ENCODE measurements at regions not wholly inside any gene's neighbourhood (a gene's known extent, or its start where the extent isn't known, plus 50 kb on each side); places are given as distances from the start of the nearest gene placed in this dataset.
A peak's percentile ranks its signal among the peaks of the same experiment; 100 is the strongest.

- Histone ChIP-seq H3K4me3 (no peak overlapping the region), H3K27me3 (no peaks in the 10 kb centered on the region), H3K36me3 (no peaks in the 10 kb centered on the region), H3K4me1 (no peaks in the 10 kb centered on the region), H3K9me3 (no peaks in the 10 kb centered on the region), H3K27ac (no peak overlapping the region)
- peak in 1 of 5 experiments; percentile 14 for TF ChIP-seq CTCF (IDR thresholded peaks at IDR 0.05 in 4 of 5, conservative IDR thresholded peaks at IDR 0.05 in 1 of 5)
- TF ChIP-seq POLR2A (IDR thresholded peaks at IDR 0.05) = no peak
- intact Hi-C loops (cut with DNase I; ENCODE audit: low total_unique reads) = no loop called here
- in situ Hi-C loops (cut with MboI; ENCODE audit: low sequenced_read_pairs in 4 of 4) = no loop called here
- ATAC-seq (no peak), DNase-seq (no peak)
Measured at GRCh38 chr1:5637171-5637570, 355.1 kb downstream of the NPHP4 start.

GRCh38 chr1:5634893-5635292, 357.3 kb downstream of the NPHP4 start:
- Histone ChIP-seq H3K9me3 (no peaks in the 10 kb centered on the region), H3K27ac (no peak overlapping the region), H3K4me1 (no peaks in the 10 kb centered on the region), H3K36me3 (no peaks in the 10 kb centered on the region), H3K27me3 (no peaks in the 10 kb centered on the region), H3K4me3 (no peak overlapping the region)
- no peak for DNase-seq
- intact Hi-C loops (cut with DNase I; ENCODE audit: low total_unique reads) = no loop called here
- in situ Hi-C loops (cut with MboI; ENCODE audit: low sequenced_read_pairs in 4 of 4) = no loop called here
- ATAC-seq = no peak
- TF ChIP-seq POLR2A (IDR thresholded peaks at IDR 0.05) = no peak
- no peak for TF ChIP-seq CTCF (IDR thresholded peaks at IDR 0.05 in 4 of 5, conservative IDR thresholded peaks at IDR 0.05 in 1 of 5)

- Histone ChIP-seq H3K27ac (no peak overlapping the region), H3K4me3 (no peak overlapping the region), H3K36me3 (no peaks in the 10 kb centered on the region), H3K4me1 (no peaks in the 10 kb centered on the region), H3K27me3 (no peaks in the 10 kb centered on the region), H3K9me3 (no peaks in the 10 kb centered on the region)
- in situ Hi-C loops (cut with MboI; ENCODE audit: low sequenced_read_pairs in 4 of 4) (no loop called here), intact Hi-C loops (cut with DNase I; ENCODE audit: low total_unique reads) (no loop called here)
- TF ChIP-seq POLR2A (IDR thresholded peaks at IDR 0.05) (no peak), CTCF (IDR thresholded peaks at IDR 0.05 in 4 of 5, conservative IDR thresholded peaks at IDR 0.05 in 1 of 5) (no peak)
- ATAC-seq = no peak
- no peak for DNase-seq
Measured at GRCh38 chr1:5632814-5633213, 359.4 kb downstream of the NPHP4 start.

GRCh38 chr1:5632224-5632623, 360.0 kb downstream of the NPHP4 start:
- no peaks in the 10 kb centered on the region for H3K9me3 ChIP-seq
- no peak for ATAC-seq
- no peaks in the 10 kb centered on the region for H3K36me3 ChIP-seq
- H3K27ac ChIP-seq = no peak overlapping the region
- no peak overlapping the region for H3K4me3 ChIP-seq
- no peaks in the 10 kb centered on the region for H3K27me3 ChIP-seq
- no peak for DNase-seq
- intact Hi-C loops (cut with DNase I; ENCODE audit: low total_unique reads) = no loop called here
- no peaks in the 10 kb centered on the region for H3K4me1 ChIP-seq
- TF ChIP-seq POLR2A (IDR thresholded peaks at IDR 0.05) (no peak), CTCF (IDR thresholded peaks at IDR 0.05 in 4 of 5, conservative IDR thresholded peaks at IDR 0.05 in 1 of 5) (no peak)
- in situ Hi-C loops (cut with MboI; ENCODE audit: low sequenced_read_pairs in 4 of 4) = no loop called here

GRCh38 chr1:5628416-5628815, 363.8 kb downstream of the NPHP4 start:
- Histone ChIP-seq H3K27me3 (no peaks in the 10 kb centered on the region), H3K9me3 (no peaks in the 10 kb centered on the region), H3K27ac (no peak overlapping the region), H3K36me3 (no peaks in the 10 kb centered on the region), H3K4me3 (no peak overlapping the region), H3K4me1 (no peaks in the 10 kb centered on the region)
- ATAC-seq (no peak), DNase-seq (no peak)
- in situ Hi-C loops (cut with MboI; ENCODE audit: low sequenced_read_pairs in 4 of 4) = no loop called here
- TF ChIP-seq POLR2A (IDR thresholded peaks at IDR 0.05) (no peak), CTCF (IDR thresholded peaks at IDR 0.05 in 4 of 5, conservative IDR thresholded peaks at IDR 0.05 in 1 of 5) (no peak)
- intact Hi-C loops (cut with DNase I; ENCODE audit: low total_unique reads) = no loop called here

All from gastrocnemius medialis (tissue), 4 donors.